ENCODE measurements at regions not wholly inside any gene's neighbourhood (a gene's known extent, or its start where the extent isn't known, plus 50 kb on each side); places are given as distances from the start of the nearest gene placed in this dataset.

- CTCF ChIA-PET = no interaction called here
- ATAC-seq = no peak
- Mint-ChIP-seq H3K36me3 (peaks cover 9% of the 10 kb centered on the region), H3K4me1 (peaks cover 6% of the 10 kb centered on the region), H3K4me3 (no peak overlapping the region), H3K9me3 (peaks cover 25% of the 10 kb centered on the region), H3K27me3 (ENCODE audit: low read depth) (no peaks in the 10 kb centered on the region), H3K27ac (no peak overlapping the region)
- POLR2A ChIA-PET = no interaction called here
- DNase-seq (ENCODE audit: low spot score) = no peak
- TF ChIP-seq EMX1 (CRISPR knock-in tag; IDR thresholded peaks at IDR 0.05) (no peak), ZNF396 (CRISPR knock-in tag; IDR thresholded peaks at IDR 0.05; ENCODE audit: borderline replicate concordance) (no peak), ZBTB43 (CRISPR knock-in tag; IDR thresholded peaks at IDR 0.05) (no peak), STAT6 (CRISPR knock-in tag; conservative IDR thresholded peaks at IDR 0.05; ENCODE audit: low read depth) (no peak), ZNF416 (CRISPR knock-in tag; IDR thresholded peaks at IDR 0.05) (no peak)
These were observed 198.6 kb upstream of the NT5E start for GRCh38 chr6:85251300-85251699.

- H3K27me3 Mint-ChIP-seq (ENCODE audit: low read depth) = no peaks in the 10 kb centered on the region
- H3K9me3 Mint-ChIP-seq = peaks cover 25% of the 10 kb centered on the region
- no peak overlapping the region for H3K4me3 Mint-ChIP-seq
- peaks cover 6% of the 10 kb centered on the region for H3K4me1 Mint-ChIP-seq
- ChIA-PET POLR2A (no interaction called here), CTCF (no interaction called here)
- H3K27ac Mint-ChIP-seq = no peak overlapping the region
- no peak for DNase-seq (ENCODE audit: low spot score)
- TF ChIP-seq ZNF423 (CRISPR knock-in tag; IDR thresholded peaks at IDR 0.05) = no peak
- TF ChIP-seq IRF1 (CRISPR knock-in tag; IDR thresholded peaks at IDR 0.05) = no peak
- no peak for TF ChIP-seq ARID4B (CRISPR knock-in tag; IDR thresholded peaks at IDR 0.05; ENCODE audit: borderline replicate concordance)
- TF ChIP-seq ZNF263 (CRISPR knock-in tag; IDR thresholded peaks at IDR 0.05; ENCODE audit: low read depth) = no peak
- TF ChIP-seq ZNF416 (CRISPR knock-in tag; IDR thresholded peaks at IDR 0.05) = no peak
- TF ChIP-seq ZNF512 (CRISPR knock-in tag; IDR thresholded peaks at IDR 0.05; ENCODE audit: borderline replicate concordance) = no peak
- TF ChIP-seq ETV6 (CRISPR knock-in tag; IDR thresholded peaks at IDR 0.05) = no peak
- no peak for TF ChIP-seq STAT6 (CRISPR knock-in tag; conservative IDR thresholded peaks at IDR 0.05; ENCODE audit: low read depth)
- H3K36me3 Mint-ChIP-seq = peaks cover 9% of the 10 kb centered on the region
- no peak for ATAC-seq
These were observed 199.2 kb upstream of the NT5E start for GRCh38 chr6:85250586-85251220.

Measured in WTC11 (cell line).